DMS53 treated with DMSO at 0.1 percent for 48 hours (cell line): ENCODE measurements at regions not wholly inside any gene's neighbourhood (a gene's known extent, or its start where the extent isn't known, plus 50 kb on each side); places are given as distances from the start of the nearest gene placed in this dataset.
"Not testable (repeated sequence)": the region's sequence is repeated elsewhere in the genome, so short reads cannot be mapped to it uniquely, and the experiment has no call there.

Source experiments
- DNase-seq: peaks from one replicate; lab custom pipeline; 2025; ENCODE audit not compliant: unreplicated experiment; lab: John Stamatoyannopoulos, UW

- DNase-seq, result no peak
These were observed 247.3 kb downstream of the TTC32 start for GRCh38 chr2:19654310-19655090.

- no peak for DNase-seq
These were observed 248.3 kb downstream of the TTC32 start for GRCh38 chr2:19653509-19653908.

- DNase-seq, result no peak
These were observed 249.0 kb downstream of the TTC32 start for GRCh38 chr2:19652811-19653210.

GRCh38 chr2:19651466-19651865, 250.3 kb downstream of the TTC32 start:
- no peak for DNase-seq

DNA sequence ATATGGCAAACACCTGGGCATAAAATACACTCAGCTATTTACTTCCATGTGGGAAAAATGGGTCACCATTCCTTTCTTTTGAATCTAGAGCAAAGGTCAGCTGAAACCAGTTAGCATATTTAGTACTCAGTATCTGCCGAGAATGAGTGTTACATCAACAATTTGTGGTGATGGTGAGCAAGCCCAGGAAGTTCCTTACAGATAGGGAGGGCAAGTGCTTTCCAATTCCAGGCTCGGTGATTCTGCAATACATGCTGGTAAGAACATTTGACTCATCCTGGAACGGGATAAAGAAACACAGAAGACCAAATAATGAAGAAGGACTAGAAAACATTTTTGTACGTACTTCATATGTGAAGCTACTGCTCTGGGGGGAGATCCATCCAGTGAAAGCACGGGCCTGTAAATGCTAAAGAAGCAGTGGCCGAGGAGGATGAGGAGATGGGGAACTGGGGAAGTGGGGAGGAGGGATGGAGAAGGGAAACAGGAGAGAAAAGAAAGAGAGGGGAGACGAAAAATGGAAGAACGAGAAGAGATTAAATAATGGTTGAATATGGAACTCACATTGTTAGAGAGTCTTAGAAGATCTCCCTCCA, 251.9 kb downstream of the TTC32 start:
- DNase-seq, result no peak

GRCh38 chr2:19649142-19649541, 252.6 kb downstream of the TTC32 start:
- DNase-seq, result no peak

DNA sequence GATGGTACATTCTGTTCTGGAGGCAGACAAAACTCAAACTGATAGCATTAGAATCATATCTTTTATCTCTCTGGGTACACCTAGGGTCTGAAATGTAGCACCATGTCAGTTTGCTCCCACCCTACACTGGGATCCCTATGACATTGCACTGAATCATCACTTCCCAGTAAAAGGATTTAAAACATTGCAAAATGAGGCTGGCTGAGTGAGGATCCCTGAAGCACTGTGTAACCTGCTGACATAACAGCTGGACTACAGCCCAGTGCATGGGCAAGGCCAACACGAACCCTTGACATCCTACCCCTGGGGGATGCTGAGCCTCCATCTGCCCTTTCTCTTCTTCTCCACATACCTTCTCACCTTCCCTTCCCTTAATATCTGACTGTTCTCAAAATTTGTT, 253.2 kb downstream of the TTC32 start:
- no peak for DNase-seq

DNA sequence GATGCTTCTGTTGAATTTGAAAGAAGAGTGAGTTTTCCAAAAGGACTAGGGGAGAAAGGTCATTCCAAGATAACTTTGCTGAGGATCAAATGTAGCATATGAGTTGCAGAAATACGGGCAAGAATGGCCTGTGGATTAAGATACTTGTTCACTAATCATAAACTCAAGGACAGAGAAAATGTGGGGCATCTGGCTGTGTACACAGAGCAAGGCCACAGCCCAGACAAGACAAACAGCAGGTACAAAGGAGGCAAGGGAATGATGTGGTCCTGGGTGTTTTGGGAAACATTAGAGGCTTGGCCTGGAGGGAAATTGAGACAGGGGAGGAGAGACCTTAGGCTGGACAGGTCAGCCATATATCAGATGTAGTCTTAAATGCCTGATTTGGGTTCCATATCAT, 254.8 kb downstream of the TTC32 start:
- no peak for DNase-seq

- no peak for DNase-seq
These were observed 257.0 kb downstream of the TTC32 start for GRCh38 chr2:19644763-19645162.

GRCh38 chr2:19643117-19643518, 258.7 kb downstream of the TTC32 start:
- DNase-seq, result no peak

DNA sequence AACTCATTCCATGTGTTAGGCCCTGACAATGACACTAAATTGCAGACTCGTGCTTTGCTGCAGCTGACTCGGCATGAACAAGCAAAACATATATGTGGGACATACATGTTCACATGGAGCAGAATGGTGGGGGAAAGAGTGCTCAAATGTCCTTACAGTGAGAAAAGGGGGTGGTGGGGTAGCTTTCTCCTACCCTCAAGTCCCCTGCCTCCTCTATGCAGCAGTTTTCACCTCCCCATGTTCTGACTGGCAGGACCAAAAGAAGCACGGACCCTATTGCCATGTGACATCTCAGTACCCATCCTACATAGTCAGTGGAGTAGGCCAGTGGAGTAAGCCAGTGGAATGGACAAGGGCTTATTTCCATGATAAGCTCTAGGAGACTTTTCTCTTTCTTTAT, 259.3 kb downstream of the TTC32 start:
- no peak for DNase-seq

GRCh38 chr2:19635951-19636510, 265.8 kb downstream of the TTC32 start:
- no peak for DNase-seq

DNA sequence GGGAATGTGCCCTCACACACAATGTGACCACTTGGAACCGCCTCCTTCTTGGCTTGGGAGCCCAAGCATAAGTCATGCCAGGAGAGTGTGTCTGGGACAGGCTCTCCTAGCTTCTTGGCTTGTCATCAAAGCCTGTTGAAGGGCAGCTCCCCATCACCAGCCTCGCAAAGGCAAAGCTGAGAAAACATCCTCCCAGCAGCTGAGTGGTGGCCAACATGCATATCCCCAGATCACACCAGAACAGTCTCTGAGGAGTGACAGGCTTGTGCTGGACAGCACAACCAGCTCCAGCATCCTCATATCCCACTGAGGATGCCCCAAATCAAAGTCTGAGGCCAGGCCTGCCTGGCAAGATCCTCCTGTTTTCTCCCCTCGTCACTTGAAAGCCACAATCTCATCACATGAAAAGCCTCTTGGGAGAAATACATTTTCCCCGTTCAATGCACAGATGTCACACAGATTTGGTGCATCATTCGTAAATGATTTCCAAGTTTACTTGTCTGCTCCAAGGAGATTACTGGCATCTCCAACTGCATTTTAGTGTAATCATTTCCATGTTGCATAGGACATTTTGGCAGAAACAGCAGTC, 269.3 kb downstream of the TTC32 start:
- no peak for DNase-seq

DNA sequence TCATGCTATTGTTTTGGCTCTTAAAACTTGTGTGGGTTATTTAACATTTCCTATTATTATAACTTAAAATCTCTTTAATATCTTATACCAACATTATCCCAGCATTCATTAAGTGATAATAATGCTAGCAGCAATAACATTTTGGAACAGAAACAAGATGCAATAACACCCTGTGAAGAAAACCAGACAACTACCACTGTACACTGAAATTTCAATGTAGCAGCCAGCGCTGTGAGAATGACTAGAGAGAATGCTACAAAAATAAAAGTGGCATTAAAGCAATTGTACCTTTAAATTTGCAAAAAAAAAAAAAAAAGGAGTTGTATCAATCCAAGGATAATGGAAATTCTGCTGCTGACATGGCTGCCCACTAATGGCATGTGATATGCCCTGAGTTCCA, 269.9 kb downstream of the TTC32 start:
- no peak for DNase-seq

DNA sequence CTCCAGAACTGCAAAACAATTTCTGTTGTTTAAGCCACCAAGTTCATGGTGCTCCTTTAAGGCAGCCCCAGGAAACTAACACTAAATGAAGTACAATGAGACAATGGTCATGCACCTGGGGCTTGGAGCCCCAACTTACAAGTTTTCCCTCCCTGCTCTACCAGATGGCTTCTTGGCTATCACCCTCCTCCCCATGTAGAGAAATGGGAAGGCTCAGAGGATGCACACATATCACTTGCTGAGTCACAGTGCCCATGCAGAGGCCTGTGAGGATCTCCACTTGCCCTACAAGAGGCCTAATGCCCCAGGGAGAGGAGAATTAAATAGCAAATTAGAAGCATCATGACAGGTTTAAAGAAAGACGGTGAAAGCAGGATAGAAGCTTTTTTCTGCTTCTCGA, 270.9 kb downstream of the TTC32 start:
- no peak for DNase-seq

DNA sequence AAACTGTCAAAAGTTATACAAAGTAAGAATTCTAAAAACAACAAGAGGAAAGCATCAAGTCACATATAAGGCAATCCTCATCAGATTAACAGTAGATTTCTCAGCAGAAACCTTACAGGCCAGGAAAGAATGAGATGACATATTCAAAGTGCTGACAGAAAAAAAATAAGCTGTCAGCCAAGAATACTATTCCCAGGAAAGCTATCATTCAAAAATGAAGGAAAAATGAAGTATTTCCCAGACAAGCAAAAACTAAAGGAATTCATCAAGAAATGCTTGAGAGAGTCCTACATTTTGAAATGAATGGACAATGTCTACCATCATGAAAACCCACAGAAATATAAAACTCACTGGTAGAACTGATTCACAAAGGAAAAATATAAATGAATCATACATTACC, 268.9 kb upstream of the OSR1 start:
- no peak for DNase-seq

DNA sequence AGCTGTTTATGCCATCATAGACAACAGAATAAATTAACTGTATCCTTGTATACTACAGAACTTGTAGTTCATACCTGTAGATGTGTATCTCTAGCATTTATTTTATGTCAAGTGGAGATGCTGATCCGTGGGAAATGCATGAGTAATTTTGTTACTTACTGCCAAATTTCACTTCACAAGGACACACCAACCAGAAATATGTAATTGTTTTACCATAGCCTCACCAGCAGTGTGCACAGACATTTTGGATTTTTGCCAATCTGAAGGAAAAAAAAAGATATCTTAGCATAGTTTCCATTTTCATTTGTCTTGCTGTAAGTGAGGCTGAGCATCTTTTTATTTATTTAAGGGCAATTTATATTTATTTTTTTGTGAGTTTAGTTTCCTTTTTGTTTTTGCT, 265.1 kb upstream of the OSR1 start:
- no peak for DNase-seq

DNA sequence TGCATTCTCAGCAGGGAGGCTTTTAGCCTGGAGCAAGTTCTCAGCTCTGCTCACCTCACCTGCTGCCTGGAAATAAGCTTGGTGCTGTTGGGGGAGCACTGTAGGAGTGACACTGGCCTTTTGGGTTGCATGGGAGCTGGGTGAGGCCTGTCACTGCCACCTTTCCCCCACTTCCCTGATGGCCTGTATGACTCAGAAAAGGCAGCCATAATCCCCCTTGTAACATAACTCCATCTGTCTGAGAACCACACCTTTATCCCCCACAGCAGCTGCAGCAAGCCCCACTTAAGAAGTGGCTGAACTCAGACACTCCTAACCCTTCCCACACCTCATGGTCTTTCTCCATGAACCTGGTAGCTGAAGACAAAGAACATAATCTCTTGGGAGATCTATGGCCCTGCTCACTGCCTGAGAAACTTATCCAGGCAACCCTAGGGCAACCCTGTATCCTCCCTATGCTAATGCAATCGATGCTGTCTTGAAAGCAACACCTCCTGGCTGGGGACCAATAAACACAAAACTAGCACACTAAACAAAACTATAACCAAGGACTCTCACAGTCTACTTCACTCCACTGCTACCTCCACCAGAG, 258.9 kb upstream of the OSR1 start:
- peak; percentile 50 for DNase-seq

- not testable (repeated sequence) for DNase-seq
These were observed 257.0 kb upstream of the OSR1 start for GRCh38 chr2:19615402-19615801.

GRCh38 chr2:19614066-19614465, 255.6 kb upstream of the OSR1 start:
- DNase-seq, result no peak

GRCh38 chr2:19611491-19612332, 253.3 kb upstream of the OSR1 start:
- peak; percentile 87 for DNase-seq
